HAP-1 (cell line): ENCODE measurements at regions not wholly inside any gene's neighbourhood (a gene's known extent, or its start where the extent isn't known, plus 50 kb on each side); places are given as distances from the start of the nearest gene placed in this dataset.
A peak's percentile ranks its signal among the peaks of the same experiment; 100 is the strongest.
"Not testable (repeated sequence)": the region's sequence is repeated elsewhere in the genome, so short reads cannot be mapped to it uniquely, and the experiment has no call there.

Source experiments
- DNase-seq, 2 experiments: peaks; one replicate each; pipeline ENCODE4 v3.0.0-alpha.2; 2016 to 2020; ENCODE audit warnings: low spot score in 2 of 2
- H3K27me3 ChIP-seq: fragments of 250-450 bp; sonication (Bioruptor Pico); 2 replicates; pipeline ENCODE4 v1.5.1; 2020; ENCODE audit warnings: low read depth, mild to moderate bottlenecking, moderate library complexity
- H3K36me3 ChIP-seq: fragments of 250-450 bp; sonication (Bioruptor Pico); replicated peaks from 2 replicates; pipeline ENCODE4 v1.5.1; 2020; ENCODE audit warnings: mild to moderate bottlenecking
- H3K4me1 ChIP-seq: fragments of 250-450 bp; sonication (Bioruptor Pico); 2 replicates; pipeline ENCODE4 v1.5.1; 2020; ENCODE audit warnings: mild to moderate bottlenecking
- H3K4me3 ChIP-seq: fragments of 250-450 bp; sonication (Bioruptor Pico); 2 replicates; pipeline ENCODE4 v1.5.1; 2020; ENCODE audit warnings: mild to moderate bottlenecking, moderate library complexity
- H3K9me3 ChIP-seq: fragments of 250-450 bp; sonication (Bioruptor Pico); 2 replicates; pipeline ENCODE4 v1.5.1; 2020; ENCODE audit warnings: mild to moderate bottlenecking, moderate library complexity
- in situ Hi-C: fragments of 300-500 bp; cut with MboI; formaldehyde crosslinking; loops from 3 replicates; pipeline ENCODE4 v1.14.3; 2020; ENCODE audit warnings: low sequenced_read_pairs, inconsistent platforms, mixed read lengths

- no peaks in the 10 kb centered on the region for H3K36me3 ChIP-seq
- no peak for DNase-seq
- no peaks in the 10 kb centered on the region for H3K9me3 ChIP-seq
- H3K27me3 ChIP-seq, result no peaks in the 10 kb centered on the region
- in situ Hi-C loops, result no loop called here
- H3K4me3 ChIP-seq, result no peak overlapping the region
- H3K4me1 ChIP-seq, result 0 out of 2 replicates have a peak, but pooled peaks cover 3% of the 10 kb centered on the region
Measured at GRCh38 chr4:177810220-177810619, 368.0 kb upstream of the AGA start.

DNA sequence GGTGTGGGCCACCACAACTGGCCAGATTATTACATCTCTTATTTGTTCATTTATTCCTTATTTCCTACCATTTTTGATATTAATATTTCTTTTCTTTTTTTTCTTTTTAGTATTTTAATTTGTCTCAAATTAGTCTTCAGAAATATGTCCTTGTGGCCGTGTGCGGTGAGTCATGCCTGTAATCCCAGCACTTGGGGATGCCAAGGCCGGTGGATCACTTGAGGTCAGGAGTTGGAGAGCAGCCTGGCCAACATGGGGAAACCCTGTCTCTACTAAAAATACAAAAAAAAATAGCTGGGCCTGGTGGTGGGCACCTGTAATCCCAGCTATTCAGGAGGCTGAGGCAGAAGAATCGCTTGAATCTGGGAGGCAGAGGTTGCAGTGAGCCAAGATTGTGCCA lies 376.2 kb upstream of the AGA start:
- DNase-seq, H3K4me1 ChIP-seq, H3K9me3 ChIP-seq, in situ Hi-C loops, H3K27me3 ChIP-seq, H3K36me3 ChIP-seq, H3K4me3 ChIP-seq: not testable (repeated sequence)

DNA sequence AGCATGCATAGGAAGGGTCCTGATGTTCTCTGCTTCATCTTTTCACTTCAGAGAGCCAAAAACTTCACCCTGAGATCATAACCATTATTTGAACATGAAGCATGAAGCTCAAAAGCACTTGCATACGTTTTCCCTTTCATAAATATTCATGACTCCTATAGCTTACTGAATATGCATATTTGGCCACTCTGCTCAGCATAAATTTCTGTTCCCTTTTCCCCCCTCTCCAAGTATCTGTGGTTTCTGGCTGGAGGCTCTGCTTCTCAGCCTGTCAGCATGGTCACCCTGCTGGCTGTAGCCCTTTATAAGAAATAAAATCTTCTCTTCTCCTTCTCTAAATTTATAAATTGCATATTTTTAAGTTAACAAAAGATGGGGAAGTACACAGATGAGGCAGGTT lies 384.7 kb upstream of the AGA start:
- DNase-seq, result no peak
- no peaks in the 10 kb centered on the region for H3K4me1 ChIP-seq
- no peaks in the 10 kb centered on the region for H3K9me3 ChIP-seq
- no peak overlapping the region for H3K4me3 ChIP-seq
- no peaks in the 10 kb centered on the region for H3K36me3 ChIP-seq
- in situ Hi-C loops, result no loop called here
- H3K27me3 ChIP-seq, result no peaks in the 10 kb centered on the region

GRCh38 chr4:177841258-177841657 lies 399.0 kb upstream of the AGA start:
- no peaks in the 10 kb centered on the region for H3K27me3 ChIP-seq
- in situ Hi-C loops, result no loop called here

DNA sequence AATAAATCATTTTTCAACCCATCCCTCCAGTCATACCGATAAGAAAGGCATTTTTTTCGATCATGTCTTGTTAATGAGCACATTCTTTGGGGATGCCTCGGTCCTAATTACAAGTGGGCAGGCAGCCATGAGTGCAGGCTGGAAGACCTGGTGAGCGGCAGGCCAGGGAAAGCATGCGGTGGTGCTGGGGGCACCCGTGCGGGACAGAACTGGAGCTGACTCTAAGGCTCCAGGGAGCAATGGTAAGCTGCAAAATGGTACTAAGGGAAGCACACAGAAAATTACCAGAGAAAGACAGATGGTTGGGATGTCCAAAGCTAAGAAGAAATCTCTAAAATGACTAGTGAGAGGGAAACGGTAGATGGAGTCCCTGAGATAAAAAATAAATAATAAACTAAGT lies 411.0 kb upstream of the AGA start:
- no peak for DNase-seq
- H3K4me3 ChIP-seq, result no peak overlapping the region
- in situ Hi-C loops, result no loop called here
- H3K4me1 ChIP-seq, result no peaks in the 10 kb centered on the region
- no peaks in the 10 kb centered on the region for H3K36me3 ChIP-seq
- no peaks in the 10 kb centered on the region for H3K27me3 ChIP-seq
- H3K9me3 ChIP-seq, result no peaks in the 10 kb centered on the region

More at GRCh38 chr4:177841258-177841657, 399.0 kb upstream of the AGA start:
- Histone ChIP-seq H3K4me3 (no peak overlapping the region), H3K4me1 (no peaks in the 10 kb centered on the region), H3K36me3 (no peaks in the 10 kb centered on the region), H3K9me3 (no peaks in the 10 kb centered on the region)
- DNase-seq, result no peak

DNA sequence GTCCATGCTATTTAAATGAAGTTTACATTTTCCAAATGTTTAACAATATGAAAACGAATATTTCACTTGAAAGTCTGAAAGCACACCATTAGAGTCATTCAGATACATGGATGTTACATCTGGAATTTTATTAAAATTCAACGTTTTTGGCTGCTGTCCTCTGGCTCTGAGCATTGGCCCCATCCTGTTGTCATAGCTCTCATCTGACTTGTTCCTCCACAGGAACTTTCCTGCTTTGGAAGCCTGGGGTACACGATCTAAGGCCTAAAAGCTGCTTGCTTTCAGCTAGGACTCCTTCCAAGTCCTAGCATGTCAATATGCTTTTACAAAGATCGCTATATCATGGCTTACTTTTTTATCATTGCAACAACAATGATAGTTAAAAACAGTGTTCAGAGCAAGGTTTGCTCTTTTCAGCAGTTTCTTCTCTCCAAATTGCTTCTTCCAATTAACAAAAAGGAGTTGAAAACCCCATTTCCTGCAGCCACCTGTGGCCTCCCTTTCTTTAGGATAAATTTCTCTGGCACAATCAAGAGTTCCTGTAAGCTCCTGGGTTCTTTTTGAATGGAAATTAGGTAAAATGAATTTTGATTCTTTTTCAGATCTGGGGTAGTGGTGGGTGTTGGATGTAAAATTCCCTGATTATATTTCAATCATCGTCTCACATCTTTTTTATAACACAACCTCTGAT lies 413.4 kb upstream of the AGA start:
- no peak for DNase-seq
- H3K27me3 ChIP-seq, result no peaks in the 10 kb centered on the region
- H3K4me3 ChIP-seq, result no peak overlapping the region
- H3K4me1 ChIP-seq, result no peaks in the 10 kb centered on the region
- in situ Hi-C loops, result no loop called here
- no peaks in the 10 kb centered on the region for H3K36me3 ChIP-seq
- no peaks in the 10 kb centered on the region for H3K9me3 ChIP-seq

DNA sequence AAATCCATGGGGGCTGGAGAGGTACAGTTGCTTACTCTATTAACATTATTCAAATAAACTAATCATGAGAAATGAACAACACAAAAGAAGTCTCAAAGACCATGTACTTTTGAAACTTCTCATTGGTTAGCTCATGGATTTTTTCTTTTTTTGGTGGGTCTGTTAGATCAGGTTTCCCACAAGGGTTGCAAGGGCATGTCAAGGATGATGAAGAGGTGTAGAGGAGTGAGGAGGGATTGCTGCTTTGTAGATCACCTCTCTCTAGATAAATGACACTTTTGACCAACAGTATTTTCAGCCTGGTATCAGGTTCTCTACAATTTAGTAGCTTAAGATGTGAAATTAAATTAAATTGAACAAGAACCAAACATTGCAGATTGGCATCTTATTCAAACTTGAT lies 417.9 kb upstream of the AGA start:
- Histone ChIP-seq H3K4me3 (no peak overlapping the region), H3K27me3 (no peaks in the 10 kb centered on the region), H3K36me3 (no peaks in the 10 kb centered on the region), H3K9me3 (no peaks in the 10 kb centered on the region), H3K4me1 (no peaks in the 10 kb centered on the region)
- in situ Hi-C loops, result no loop called here
- DNase-seq, result no peak

DNA sequence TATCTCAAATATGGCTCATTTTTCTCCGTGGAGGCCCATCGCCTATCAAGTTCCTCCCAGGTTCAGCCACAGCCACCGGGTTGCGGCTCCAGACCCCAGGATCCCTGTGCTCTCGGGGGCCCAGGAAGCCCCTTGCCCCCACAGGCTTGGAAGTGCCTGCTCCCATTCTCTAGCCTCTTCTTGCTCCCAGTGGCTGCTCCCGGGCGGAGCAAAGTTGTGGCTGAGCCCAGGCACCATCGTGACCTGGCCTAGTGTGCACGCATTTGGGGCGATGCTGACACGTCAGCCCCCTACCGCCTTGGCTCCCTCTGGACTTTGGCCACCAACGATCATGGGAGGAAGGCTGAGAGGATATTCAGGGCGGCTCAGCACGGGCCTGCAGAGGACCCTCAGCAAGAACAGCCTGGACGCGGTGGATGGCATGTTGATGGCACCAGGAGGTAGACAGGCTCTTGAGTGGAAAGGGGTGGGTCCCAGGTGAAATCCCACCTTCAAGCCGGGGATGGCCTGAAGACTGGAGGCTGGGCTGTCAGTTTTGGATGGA lies 419.4 kb upstream of the AGA start:
- DNase-seq, result no peak
- Histone ChIP-seq H3K9me3 (no peaks in the 10 kb centered on the region), H3K36me3 (no peaks in the 10 kb centered on the region), H3K4me1 (no peaks in the 10 kb centered on the region), H3K27me3 (no peaks in the 10 kb centered on the region), H3K4me3 (no peak overlapping the region)
- in situ Hi-C loops, result no loop called here

GRCh38 chr4:177862541-177863176 lies 420.4 kb upstream of the AGA start:
- H3K27me3 ChIP-seq, result no peaks in the 10 kb centered on the region
- no peaks in the 10 kb centered on the region for H3K9me3 ChIP-seq
- DNase-seq, result no peak
- in situ Hi-C loops, result no loop called here
- H3K4me3 ChIP-seq, result no peak overlapping the region
- H3K4me1 ChIP-seq, result no peaks in the 10 kb centered on the region
- H3K36me3 ChIP-seq, result no peaks in the 10 kb centered on the region

DNA sequence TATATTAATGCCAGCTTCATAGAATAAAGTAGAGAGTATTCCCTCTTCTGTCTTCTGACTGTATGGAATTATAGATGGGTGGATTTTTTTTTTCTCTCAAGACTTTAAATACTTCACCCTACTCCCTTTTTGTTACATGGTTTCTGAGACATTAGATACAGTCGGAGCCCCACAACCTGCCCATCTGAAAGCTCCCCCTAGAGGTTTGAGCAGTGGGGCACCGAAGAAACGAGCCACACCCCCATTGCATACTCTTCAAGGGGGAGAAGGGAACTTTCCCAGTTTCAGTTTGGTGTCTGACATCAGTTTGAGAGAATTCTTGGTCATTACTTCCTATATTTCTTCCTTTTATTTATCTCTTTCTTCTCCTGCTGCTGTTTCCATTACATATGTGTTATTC lies 437.6 kb upstream of the AGA start:
- peak in 1 of 2 experiments; percentile 23 for DNase-seq
- no peak overlapping the region for H3K4me3 ChIP-seq
- in situ Hi-C loops, result no loop called here
- no peaks in the 10 kb centered on the region for H3K4me1 ChIP-seq
- 0 out of 2 replicates have a peak, but pooled peaks cover 3% of the 10 kb centered on the region for H3K27me3 ChIP-seq
- no peaks in the 10 kb centered on the region; the same call in 1 of the 2 replicates for H3K36me3 ChIP-seq
- H3K9me3 ChIP-seq, result no peaks in the 10 kb centered on the region

- in situ Hi-C loops, result no loop called here
- no peak for DNase-seq
- no peaks in the 10 kb centered on the region for H3K36me3 ChIP-seq
- no peaks in the 10 kb centered on the region for H3K27me3 ChIP-seq
- no peaks in the 10 kb centered on the region for H3K9me3 ChIP-seq
- no peaks in the 10 kb centered on the region for H3K4me1 ChIP-seq
- no peak overlapping the region for H3K4me3 ChIP-seq
Measured at GRCh38 chr4:177895136-177895535, 452.9 kb upstream of the AGA start.

DNA sequence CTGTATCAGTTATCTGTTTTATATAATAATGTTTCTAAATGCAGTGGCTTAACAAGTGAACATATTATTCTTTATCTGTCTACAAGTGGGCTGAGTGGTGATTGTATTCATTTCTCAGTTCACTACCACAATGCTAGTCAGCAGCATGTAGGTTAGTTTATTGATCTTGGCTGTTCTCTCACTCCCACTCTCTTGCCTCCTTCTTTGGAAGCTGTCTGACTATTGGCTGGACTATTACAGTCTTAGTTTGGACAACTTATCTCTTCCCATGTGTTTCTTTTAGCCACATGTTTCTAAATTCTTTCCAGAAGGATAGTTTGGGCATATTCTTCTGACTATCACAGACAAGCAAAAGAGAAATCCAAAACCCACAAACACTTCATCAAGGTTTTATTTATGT lies 459.5 kb upstream of the AGA start:
- in situ Hi-C loops, result no loop called here
- no peaks in the 10 kb centered on the region; the same call in 1 of the 2 replicates for H3K27me3 ChIP-seq
- H3K4me1 ChIP-seq, result no peaks in the 10 kb centered on the region
- no peaks in the 10 kb centered on the region for H3K9me3 ChIP-seq
- DNase-seq, result no peak
- no peaks in the 10 kb centered on the region for H3K36me3 ChIP-seq
- no peak overlapping the region for H3K4me3 ChIP-seq

DNA sequence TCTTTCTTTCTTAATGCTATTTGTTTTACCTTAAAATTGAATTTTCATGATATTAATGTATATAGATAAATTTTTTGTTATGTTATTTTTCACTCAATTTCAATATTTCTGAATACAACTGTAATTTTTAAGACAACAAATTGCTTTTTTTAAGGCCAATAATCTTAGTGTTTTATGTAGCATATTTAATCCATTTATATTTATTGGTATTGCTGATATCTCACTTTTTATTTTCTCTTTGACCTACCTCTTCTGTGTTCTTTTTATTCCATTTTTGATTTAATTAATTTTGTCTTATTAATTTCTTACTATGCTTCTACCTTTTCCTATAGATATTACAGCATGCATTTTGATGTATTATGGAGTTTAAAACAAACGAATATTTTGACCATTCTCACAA lies 460.1 kb upstream of the AGA start:
- H3K4me3 ChIP-seq, result no peak overlapping the region
- no peak for DNase-seq
- H3K4me1 ChIP-seq, result no peaks in the 10 kb centered on the region
- H3K9me3 ChIP-seq, result no peaks in the 10 kb centered on the region
- no peaks in the 10 kb centered on the region for H3K36me3 ChIP-seq
- in situ Hi-C loops, result no loop called here
- no peaks in the 10 kb centered on the region; the same call in 1 of the 2 replicates for H3K27me3 ChIP-seq

GRCh38 chr4:177907736-177908424 lies 465.6 kb upstream of the AGA start:
- no peak overlapping the region for H3K4me3 ChIP-seq
- in situ Hi-C loops, result no loop called here
- DNase-seq, result no peak
- H3K4me1 ChIP-seq, result no peaks in the 10 kb centered on the region
- H3K27me3 ChIP-seq, result no peaks in the 10 kb centered on the region
- H3K36me3 ChIP-seq, result no peaks in the 10 kb centered on the region
- H3K9me3 ChIP-seq, result no peaks in the 10 kb centered on the region
